ENCODE measurements at regions not wholly inside any gene's neighbourhood (a gene's known extent, or its start where the extent isn't known, plus 50 kb on each side); places are given as distances from the start of the nearest gene placed in this dataset.

GRCh38 chr7:111676167-111676566, 113.9 kb upstream of the IMMP2L start:
- H3K27me3 ChIP-seq (ENCODE audit: low read depth) = peaks cover 6% of the 10 kb centered on the region
- DNase-seq = no peak
- intact Hi-C loops (cut with micrococcal nuclease) = no loop called here
- TF ChIP-seq CTCF (IDR thresholded peaks at IDR 0.05; ENCODE audit: borderline replicate concordance) = no peak
- no peak overlapping the region for H3K27ac ChIP-seq (replicated peaks)
- H3K4me1 ChIP-seq = no peaks in the 10 kb centered on the region
- H3K9me3 ChIP-seq (replicated peaks) = no peaks in the 10 kb centered on the region
- H3K36me3 ChIP-seq = no peaks in the 10 kb centered on the region
- no peak overlapping the region for H3K4me3 ChIP-seq

GRCh38 chr7:111672901-111673300, 110.6 kb upstream of the IMMP2L start:
- peaks cover 6% of the 10 kb centered on the region for H3K27me3 ChIP-seq (ENCODE audit: low read depth)
- no peak for DNase-seq
- H3K4me1 ChIP-seq = no peaks in the 10 kb centered on the region
- H3K4me3 ChIP-seq = no peak overlapping the region
- no peaks in the 10 kb centered on the region for H3K9me3 ChIP-seq (replicated peaks)
- no peaks in the 10 kb centered on the region for H3K36me3 ChIP-seq
- intact Hi-C loops (cut with micrococcal nuclease) = no loop called here
- TF ChIP-seq CTCF (IDR thresholded peaks at IDR 0.05; ENCODE audit: borderline replicate concordance) = no peak
- no peak overlapping the region for H3K27ac ChIP-seq (replicated peaks)

GRCh38 chr7:111671927-111672326, 109.6 kb upstream of the IMMP2L start:
- Histone ChIP-seq H3K4me1 (no peaks in the 10 kb centered on the region), H3K27ac (replicated peaks) (no peak overlapping the region), H3K36me3 (no peaks in the 10 kb centered on the region), H3K27me3 (ENCODE audit: low read depth) (peaks cover 6% of the 10 kb centered on the region), H3K9me3 (replicated peaks) (no peaks in the 10 kb centered on the region), H3K4me3 (no peak overlapping the region)
- no peak for DNase-seq
- no peak for TF ChIP-seq CTCF (IDR thresholded peaks at IDR 0.05; ENCODE audit: borderline replicate concordance)
- intact Hi-C loops (cut with micrococcal nuclease) = no loop called here

GRCh38 chr7:111668711-111669110, 106.4 kb upstream of the IMMP2L start:
- H3K27me3 ChIP-seq (ENCODE audit: low read depth) = peaks cover 6% of the 10 kb centered on the region
- no peak for TF ChIP-seq CTCF (IDR thresholded peaks at IDR 0.05; ENCODE audit: borderline replicate concordance)
- H3K4me3 ChIP-seq = no peak overlapping the region
- no peaks in the 10 kb centered on the region for H3K36me3 ChIP-seq
- intact Hi-C loops (cut with micrococcal nuclease) = no loop called here
- no peaks in the 10 kb centered on the region for H3K9me3 ChIP-seq (replicated peaks)
- no peak for DNase-seq
- no peaks in the 10 kb centered on the region for H3K4me1 ChIP-seq
- H3K27ac ChIP-seq (replicated peaks) = no peak overlapping the region

- Histone ChIP-seq H3K36me3 (no peaks in the 10 kb centered on the region), H3K27me3 (ENCODE audit: low read depth) (no peaks in the 10 kb centered on the region), H3K4me3 (no peak overlapping the region), H3K4me1 (no peaks in the 10 kb centered on the region), H3K9me3 (replicated peaks) (no peaks in the 10 kb centered on the region), H3K27ac (replicated peaks) (no peak overlapping the region)
- intact Hi-C loops (cut with micrococcal nuclease) = no loop called here
- DNase-seq = no peak
- no peak for TF ChIP-seq CTCF (IDR thresholded peaks at IDR 0.05; ENCODE audit: borderline replicate concordance)
Measured at GRCh38 chr7:111667488-111667887, 105.2 kb upstream of the IMMP2L start.

- no peaks in the 10 kb centered on the region for H3K36me3 ChIP-seq
- H3K4me1 ChIP-seq = no peaks in the 10 kb centered on the region
- intact Hi-C loops (cut with micrococcal nuclease) = no loop called here
- no peak for TF ChIP-seq CTCF (IDR thresholded peaks at IDR 0.05; ENCODE audit: borderline replicate concordance)
- H3K27me3 ChIP-seq (ENCODE audit: low read depth) = no peaks in the 10 kb centered on the region
- no peak overlapping the region for H3K27ac ChIP-seq (replicated peaks)
- no peaks in the 10 kb centered on the region for H3K9me3 ChIP-seq (replicated peaks)
- no peak overlapping the region for H3K4me3 ChIP-seq
- DNase-seq = no peak
Measured at GRCh38 chr7:111666260-111666659, 104.0 kb upstream of the IMMP2L start.

All from left ventricle myocardium inferior (tissue), 1 donor.